ENCODE measurements at regions not wholly inside any gene's neighbourhood (a gene's known extent, or its start where the extent isn't known, plus 50 kb on each side); places are given as distances from the start of the nearest gene placed in this dataset.

- no peak for TF ChIP-seq CTCF (IDR thresholded peaks at IDR 0.05; ENCODE audit: poor library complexity)
- no peak for TF ChIP-seq EZH2 (IDR thresholded peaks at IDR 0.05; ENCODE audit: borderline replicate concordance)
- no peak for TF ChIP-seq EZH2phosphoT487 (IDR thresholded peaks at IDR 0.05; ENCODE audit: low read depth, severe bottlenecking, unreplicated experiment)
Observed at GRCh38 chr12:34600592-34601462, 578.5 kb downstream of the ALG10 start.
